Mesenchymal stem cell (in vitro differentiated cells and primary cell): ENCODE measurements at regions not wholly inside any gene's neighbourhood (a gene's known extent, or its start where the extent isn't known, plus 50 kb on each side); places are given as distances from the start of the nearest gene placed in this dataset.

ENCODE experiments used
- DNase-seq: peaks from one replicate; pipeline ENCODE4 v3.0.0-alpha.2; 2013
- H2AFZ ChIP-seq: one replicate; pipeline ENCODE4 v1.6.1; 2013; ENCODE audit warnings: low read depth, mild to moderate bottlenecking, control low read depth, inconsistent platforms, low read length, moderate library complexity
- H2AK5ac ChIP-seq: 2 replicates; pipeline ENCODE4 v1.6.1; 2013; ENCODE audit warnings: low read length, moderate library complexity, mild to moderate bottlenecking, inconsistent platforms; ENCODE audit not compliant: severe bottlenecking
- H2BK120ac ChIP-seq: one replicate; pipeline ENCODE4 v1.6.1; 2013; ENCODE audit warnings: low read depth, mild to moderate bottlenecking, inconsistent platforms, low read length, moderate library complexity
- H2BK12ac ChIP-seq, 2 experiments: one replicate each; pipeline ENCODE4 v1.6.1; 2013; ENCODE audit warnings: inconsistent platforms in 2 of 2, low read length in 2 of 2, mild to moderate bottlenecking in 2 of 2, moderate library complexity in 2 of 2, control low read depth in 1 of 2
- H2BK15ac ChIP-seq: one replicate; pipeline ENCODE4 v1.6.1; 2013; ENCODE audit warnings: mild to moderate bottlenecking, low read depth, inconsistent platforms; ENCODE audit not compliant: poor library complexity, severe bottlenecking
- H2BK5ac ChIP-seq: 2 replicates; pipeline ENCODE4 v1.6.1; 2013; ENCODE audit warnings: low read depth, mild to moderate bottlenecking, low read length, control low read depth, inconsistent platforms; ENCODE audit not compliant: poor library complexity, severe bottlenecking
- H3K14ac ChIP-seq, 2 experiments: one replicate each; pipeline ENCODE4 v1.6.1; 2013; ENCODE audit warnings: inconsistent platforms in 2 of 2, low read length in 2 of 2, control low read depth in 1 of 2, mild to moderate bottlenecking in 1 of 2, moderate library complexity in 1 of 2
- H3K18ac ChIP-seq, 2 experiments: one replicate each; pipeline ENCODE4 v1.6.1; 2013; ENCODE audit warnings: inconsistent platforms in 2 of 2, low read length in 2 of 2, control low read depth in 1 of 2, low read depth in 1 of 2, mild to moderate bottlenecking in 1 of 2
- H3K23ac ChIP-seq, 2 experiments: one replicate each; pipeline ENCODE4 v1.6.1; 2013; ENCODE audit warnings: inconsistent platforms in 2 of 2, low read length in 2 of 2, mild to moderate bottlenecking in 2 of 2, moderate library complexity in 2 of 2, control low read depth in 1 of 2
- H3K27ac ChIP-seq: 2 replicates; pipeline ENCODE4 v1.5.1; 2013; ENCODE audit warnings: mild to moderate bottlenecking, moderate library complexity, low read length, control low read depth, inconsistent platforms; ENCODE audit not compliant: poor library complexity, severe bottlenecking
- H3K27me3 ChIP-seq, 2 experiments: 2 replicates each; pipeline versions ENCODE4 v1.6.1 to v1.7.0; 2013; ENCODE audit warnings: low read length in 2 of 2, mild to moderate bottlenecking in 2 of 2, moderate library complexity in 2 of 2, control low read depth in 1 of 2, inconsistent platforms in 1 of 2; ENCODE audit not compliant: control insufficient read depth in 1 of 2, insufficient read depth in 1 of 2
- H3K36me3 ChIP-seq, 2 experiments: 2 replicates each; pipeline versions ENCODE4 v1.6.1 to v1.7.0; 2013; ENCODE audit warnings: low read length in 2 of 2, control low read depth in 1 of 2, inconsistent platforms in 1 of 2, low read depth in 1 of 2, mild to moderate bottlenecking in 1 of 2; ENCODE audit not compliant: insufficient read depth in 2 of 2, control insufficient read depth in 1 of 2
- H3K4ac ChIP-seq, 2 experiments: one replicate each; pipeline ENCODE4 v1.6.1; 2013; ENCODE audit warnings: inconsistent platforms in 2 of 2, low read length in 2 of 2, mild to moderate bottlenecking in 2 of 2, moderate library complexity in 2 of 2, control low read depth in 1 of 2, low read depth in 1 of 2
- H3K4me1 ChIP-seq: 2 replicates; pipeline ENCODE4 v1.6.1; 2013; ENCODE audit warnings: low read depth, low read length, control low read depth; ENCODE audit not compliant: control insufficient read depth, insufficient read depth
- H3K4me2 ChIP-seq: 2 replicates; pipeline ENCODE4 v1.6.1; 2013; ENCODE audit warnings: low read length, mild to moderate bottlenecking, inconsistent platforms; ENCODE audit not compliant: poor library complexity, severe bottlenecking
- H3K4me3 ChIP-seq, 2 experiments: 2 replicates each; pipeline versions ENCODE4 v1.5.1 to v1.7.0; 2013; ENCODE audit warnings: low read length in 2 of 2, mild to moderate bottlenecking in 2 of 2, control low read depth in 1 of 2, low read depth in 1 of 2; ENCODE audit not compliant: insufficient read depth in 1 of 2
- H3K79me1 ChIP-seq: replicated peaks from 2 replicates; pipeline ENCODE4 v1.6.1; 2013; ENCODE audit warnings: mild to moderate bottlenecking, control low read depth, low read length, inconsistent platforms; ENCODE audit not compliant: poor library complexity, severe bottlenecking
- H3K9ac ChIP-seq: 2 replicates; pipeline ENCODE4 v1.7.0; 2013; ENCODE audit warnings: mild to moderate bottlenecking, low read length, moderate library complexity
- H3K9me3 ChIP-seq: 2 replicates; pipeline ENCODE4 v1.7.0; 2013; ENCODE audit warnings: mild to moderate bottlenecking, low read length; ENCODE audit not compliant: control insufficient read depth
- H4K8ac ChIP-seq: one replicate; pipeline ENCODE4 v1.6.1; 2013; ENCODE audit warnings: inconsistent platforms, mild to moderate bottlenecking, low read length, moderate library complexity
- H4K91ac ChIP-seq: one replicate; pipeline ENCODE4 v1.6.1; 2013; ENCODE audit warnings: mild to moderate bottlenecking, low read length, inconsistent platforms
- WGBS: methylation state at CpG from one replicate; pipeline ENCODE4 v1.1.7; 2013; ENCODE audit warnings: mixed read lengths; 5-methylcytosine and 5-hydroxymethylcytosine counted together

GRCh38 chr4:4598851-4599411, 57.1 kb upstream of the STX18 start:
- no peaks in the 10 kb centered on the region for H3K4me1 ChIP-seq
- no peaks in the 10 kb centered on the region for H3K79me1 ChIP-seq
- DNase-seq, result no peak
- no peak overlapping the region for H3K4me3 ChIP-seq
- H3K23ac ChIP-seq, result no peak overlapping the region
- 93% methylated on average over 9 of the region's 9 CpGs for WGBS
- H3K4ac ChIP-seq, result no peak overlapping the region
- no peak overlapping the region for H3K14ac ChIP-seq
- H2AK5ac ChIP-seq, result no peak overlapping the region
- H4K91ac ChIP-seq, result no peak overlapping the region
- no peak overlapping the region for H3K9ac ChIP-seq
- H3K36me3 ChIP-seq, result no peaks in the 10 kb centered on the region
- no peak overlapping the region for H2BK5ac ChIP-seq
- no peak overlapping the region for H2BK120ac ChIP-seq
- H3K27ac ChIP-seq, result no peak overlapping the region
- H3K4me2 ChIP-seq, result no peak overlapping the region
- no peak overlapping the region for H2BK12ac ChIP-seq
- H3K9me3 ChIP-seq, result peaks cover 12% of the 10 kb centered on the region
- no peak overlapping the region for H2AFZ ChIP-seq
- H3K18ac ChIP-seq, result no peak overlapping the region
- no peak overlapping the region for H4K8ac ChIP-seq
- no peaks in the 10 kb centered on the region for H3K27me3 ChIP-seq
- H2BK15ac ChIP-seq, result no peak overlapping the region

GRCh38 chr4:4596720-4597119, 54.9 kb upstream of the STX18 start:
- H2BK15ac ChIP-seq, result no peak overlapping the region
- 100% methylated on average over 2 of the region's 3 CpGs for WGBS
- H3K27me3 ChIP-seq, result no peaks in the 10 kb centered on the region
- DNase-seq, result no peak
- no peak overlapping the region for H2BK120ac ChIP-seq
- H3K4ac ChIP-seq, result no peak overlapping the region
- no peak overlapping the region for H4K91ac ChIP-seq
- no peak overlapping the region for H3K23ac ChIP-seq
- H3K14ac ChIP-seq, result no peak overlapping the region
- no peak overlapping the region for H3K9ac ChIP-seq
- no peaks in the 10 kb centered on the region for H3K79me1 ChIP-seq
- H3K27ac ChIP-seq, result no peak overlapping the region
- no peaks in the 10 kb centered on the region for H3K4me1 ChIP-seq
- peaks cover 16% of the 10 kb centered on the region for H3K9me3 ChIP-seq
- H2AK5ac ChIP-seq, result no peak overlapping the region
- no peak overlapping the region for H3K4me3 ChIP-seq
- H2BK5ac ChIP-seq, result no peak overlapping the region
- no peak overlapping the region for H3K4me2 ChIP-seq
- no peak overlapping the region for H2BK12ac ChIP-seq
- no peak overlapping the region for H3K18ac ChIP-seq
- H4K8ac ChIP-seq, result no peak overlapping the region
- no peak overlapping the region for H2AFZ ChIP-seq
- H3K36me3 ChIP-seq, result no peaks in the 10 kb centered on the region

- Histone ChIP-seq H4K8ac (no peak overlapping the region), H3K27me3 (no peaks in the 10 kb centered on the region), H2BK12ac (no peak overlapping the region), H3K4me2 (no peak overlapping the region), H3K79me1 (no peaks in the 10 kb centered on the region), H3K36me3 (no peaks in the 10 kb centered on the region), H4K91ac (no peak overlapping the region), H2BK5ac (no peak overlapping the region), H3K23ac (no peak overlapping the region), H3K27ac (no peak overlapping the region), H3K9ac (no peak overlapping the region), H2BK15ac (no peak overlapping the region), H3K4me3 (no peak overlapping the region), H2BK120ac (no peak overlapping the region), H3K14ac (no peak overlapping the region), H2AFZ (no peak overlapping the region), H3K4ac (no peak overlapping the region), H2AK5ac (no peak overlapping the region), H3K18ac (no peak overlapping the region), H3K9me3 (peaks cover 16% of the 10 kb centered on the region), H3K4me1 (no peaks in the 10 kb centered on the region)
- WGBS, result 79% methylated on average over 1 of the region's 1 CpG
- DNase-seq, result no peak
These were observed 53.4 kb upstream of the STX18 start for GRCh38 chr4:4595252-4595651.

GRCh38 chr4:4594285-4594920, 52.6 kb upstream of the STX18 start:
- H3K9ac ChIP-seq, result peak overlapping the region; percentile 79
- no peak overlapping the region for H2AK5ac ChIP-seq
- H2AFZ ChIP-seq, result no peak overlapping the region
- H3K36me3 ChIP-seq, result no peaks in the 10 kb centered on the region
- H3K27me3 ChIP-seq, result no peaks in the 10 kb centered on the region
- WGBS, result 83% methylated on average over 6 of the region's 6 CpGs
- peaks cover 16% of the 10 kb centered on the region for H3K9me3 ChIP-seq
- no peaks in the 10 kb centered on the region for H3K4me1 ChIP-seq
- no peak overlapping the region for H3K14ac ChIP-seq
- H3K4ac ChIP-seq, result no peak overlapping the region
- no peak overlapping the region for H3K27ac ChIP-seq
- H2BK120ac ChIP-seq, result no peak overlapping the region
- no peak overlapping the region for H2BK15ac ChIP-seq
- no peaks in the 10 kb centered on the region for H3K79me1 ChIP-seq
- no peak overlapping the region for H4K8ac ChIP-seq
- no peak overlapping the region for H3K23ac ChIP-seq
- peak overlapping the region in 1 of 2 experiments; percentile 42 for H3K4me3 ChIP-seq
- no peak overlapping the region for H3K18ac ChIP-seq
- H3K4me2 ChIP-seq, result no peak overlapping the region
- H2BK12ac ChIP-seq, result no peak overlapping the region
- H4K91ac ChIP-seq, result no peak overlapping the region
- no peak overlapping the region for H2BK5ac ChIP-seq
- no peak for DNase-seq
